ENCODE measurements at regions not wholly inside any gene's neighbourhood (a gene's known extent, or its start where the extent isn't known, plus 50 kb on each side); places are given as distances from the start of the nearest gene placed in this dataset.

DNA sequence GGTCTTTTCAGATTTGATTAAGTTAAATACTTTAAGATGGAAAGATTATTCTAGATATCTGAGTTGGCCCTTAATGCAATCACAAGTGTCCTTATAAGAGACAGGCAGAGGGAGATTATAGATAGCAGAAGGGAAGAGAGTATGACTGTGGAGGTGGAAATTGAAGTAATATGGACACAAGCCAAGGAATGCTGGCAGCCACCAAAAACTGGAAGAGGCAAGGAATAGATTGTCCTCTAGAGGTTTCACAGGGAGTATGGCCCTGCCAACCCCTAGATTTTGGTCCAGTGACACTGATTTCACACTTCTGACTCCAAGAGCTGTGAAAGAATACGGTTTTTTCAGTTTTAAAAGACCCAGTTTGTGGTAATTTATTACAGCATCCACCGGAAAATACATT lies 1498.7 kb upstream of the CADM2 start:
- no peak for DNase-seq (ENCODE audit: extremely low read depth, low read depth)
- TF ChIP-seq CTCF (IDR thresholded peaks at IDR 0.05; ENCODE audit: low read depth, low read length, missing control alignments): no peak

DNA sequence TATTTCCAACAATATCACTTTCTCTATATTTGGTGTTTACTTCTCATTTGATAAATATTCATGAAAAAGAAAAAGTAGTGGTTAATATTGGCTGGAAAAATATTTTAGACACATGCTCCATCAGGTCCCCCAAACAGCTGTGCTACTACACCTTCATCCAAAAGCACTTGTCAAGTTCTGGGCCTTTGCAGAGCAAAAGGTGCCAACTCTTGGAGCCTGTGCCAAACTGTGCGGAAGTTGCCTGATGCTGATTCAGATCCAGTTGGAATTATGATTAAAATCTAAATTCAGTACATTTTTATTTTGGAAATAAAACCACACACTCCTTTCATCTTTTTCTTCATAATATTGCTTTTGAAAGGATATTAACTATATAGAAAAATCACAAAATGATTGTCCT lies 1497.4 kb upstream of the CADM2 start:
- no peak overlapping the region for H3K4me3 ChIP-seq (replicated peaks; ENCODE audit: low read depth, low read length)
- no peak for DNase-seq (ENCODE audit: extremely low read depth, low read depth)
- TF ChIP-seq CTCF (IDR thresholded peaks at IDR 0.05; ENCODE audit: low read depth, low read length, missing control alignments): no peak

More for the DNA sequence above, 1498.7 kb upstream of the CADM2 start:
- H3K4me3 ChIP-seq (replicated peaks; ENCODE audit: low read depth, low read length): no peak overlapping the region

- H3K4me3 ChIP-seq (replicated peaks; ENCODE audit: low read depth, low read length): no peak overlapping the region
- TF ChIP-seq CTCF (IDR thresholded peaks at IDR 0.05; ENCODE audit: low read depth, low read length, missing control alignments): no peak
- DNase-seq (ENCODE audit: extremely low read depth, low read depth): no peak
Measured at GRCh38 chr3:83477563-83477962, 1481.2 kb upstream of the CADM2 start.

- no peak for DNase-seq (ENCODE audit: extremely low read depth, low read depth)
Measured at GRCh38 chr3:83482402-83483070, 1476.3 kb upstream of the CADM2 start.

DNA sequence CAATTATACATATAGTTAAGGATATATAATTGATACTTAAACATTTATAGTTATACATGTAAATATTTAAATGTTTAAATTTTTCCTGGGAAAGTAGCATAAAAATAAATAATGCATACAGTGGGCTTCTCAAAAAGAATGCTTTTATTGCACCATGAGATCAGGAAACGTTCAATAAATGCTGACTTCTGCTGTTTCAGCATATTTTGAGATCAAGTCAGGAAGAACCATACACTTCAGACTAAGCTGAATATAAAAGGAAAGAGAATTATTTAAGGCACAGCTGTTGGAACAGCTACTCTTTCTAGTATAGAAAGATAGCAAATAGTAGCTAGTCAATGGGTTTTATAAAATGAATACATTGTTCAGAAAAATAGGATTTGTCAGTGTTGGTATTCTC lies 1462.3 kb upstream of the CADM2 start:
- DNase-seq (ENCODE audit: extremely low read depth, low read depth): no peak
- no peak overlapping the region for H3K4me3 ChIP-seq (replicated peaks; ENCODE audit: low read depth, low read length)
- no peak for TF ChIP-seq CTCF (IDR thresholded peaks at IDR 0.05; ENCODE audit: low read depth, low read length, missing control alignments)

More at GRCh38 chr3:83482402-83483070, 1476.3 kb upstream of the CADM2 start:
- TF ChIP-seq CTCF (IDR thresholded peaks at IDR 0.05; ENCODE audit: low read depth, low read length, missing control alignments): no peak
- H3K4me3 ChIP-seq (replicated peaks; ENCODE audit: low read depth, low read length): no peak overlapping the region

DNA sequence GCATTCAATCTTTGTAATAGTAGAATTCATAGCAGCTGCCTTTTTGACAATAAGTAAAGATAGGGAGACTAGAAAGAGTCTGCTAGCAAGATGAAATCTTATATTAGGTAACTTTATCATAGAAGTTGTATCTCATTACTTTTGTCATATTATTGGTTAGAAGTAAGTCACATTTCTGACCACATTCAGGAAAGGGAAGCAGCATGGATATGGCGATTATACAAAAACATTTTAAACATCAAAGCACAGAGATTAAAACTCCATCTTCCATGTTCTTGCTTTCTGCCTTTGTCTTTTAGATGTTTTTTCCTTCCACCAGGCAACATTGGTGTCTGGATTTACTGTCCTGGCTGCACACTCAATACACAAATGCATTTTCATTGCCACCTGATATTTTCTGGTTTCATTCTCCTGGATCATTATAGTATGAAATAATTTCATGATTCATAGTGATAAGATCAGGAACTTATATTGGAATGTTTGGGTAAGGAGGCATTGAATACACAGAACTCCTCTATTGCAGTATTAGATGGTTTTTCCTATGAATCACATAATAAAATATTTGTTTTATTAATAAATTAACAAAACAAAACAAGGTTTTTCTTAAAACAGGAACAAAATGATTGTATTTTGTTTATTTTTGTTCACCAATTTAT lies 1460.3 kb upstream of the CADM2 start:
- no peak for TF ChIP-seq CTCF (IDR thresholded peaks at IDR 0.05; ENCODE audit: low read depth, low read length, missing control alignments)
- H3K4me3 ChIP-seq (replicated peaks; ENCODE audit: low read depth, low read length): no peak overlapping the region
- DNase-seq (ENCODE audit: extremely low read depth, low read depth): no peak

Measured in HFF-Myc (cell line).